Stimulated activated naive CD8-positive, alpha-beta T cell treated with anti-CD3 and anti-CD28 coated beads, Interleukin-15, Interleukin-2, amounts not matched to agents 100 ng/mL and 50 ng/mL, for 24 hours (primary cell): ENCODE measurements at regions not wholly inside any gene's neighbourhood (a gene's known extent, or its start where the extent isn't known, plus 50 kb on each side); places are given as distances from the start of the nearest gene placed in this dataset.

Experiments used
- H3K27ac Mint-ChIP-seq: one replicate; pipeline ENCODE4 v1.8.0; 2021; ENCODE audit warnings: mild to moderate bottlenecking, mixed read lengths
- H3K27me3 Mint-ChIP-seq: one replicate; pipeline ENCODE4 v1.8.0; 2021; ENCODE audit warnings: mixed read lengths
- H3K36me3 Mint-ChIP-seq: one replicate; pipeline ENCODE4 v1.8.0; 2021; ENCODE audit warnings: low read depth, mixed read lengths
- H3K4me1 Mint-ChIP-seq: one replicate; pipeline ENCODE4 v1.8.0; 2021; ENCODE audit warnings: low read depth, mixed read lengths
- H3K4me3 Mint-ChIP-seq: one replicate; pipeline ENCODE4 v1.8.0; 2021; ENCODE audit warnings: mild to moderate bottlenecking, mixed read lengths
- H3K9me3 Mint-ChIP-seq: one replicate; pipeline ENCODE4 v1.8.0; 2021; ENCODE audit warnings: mixed read lengths

DNA sequence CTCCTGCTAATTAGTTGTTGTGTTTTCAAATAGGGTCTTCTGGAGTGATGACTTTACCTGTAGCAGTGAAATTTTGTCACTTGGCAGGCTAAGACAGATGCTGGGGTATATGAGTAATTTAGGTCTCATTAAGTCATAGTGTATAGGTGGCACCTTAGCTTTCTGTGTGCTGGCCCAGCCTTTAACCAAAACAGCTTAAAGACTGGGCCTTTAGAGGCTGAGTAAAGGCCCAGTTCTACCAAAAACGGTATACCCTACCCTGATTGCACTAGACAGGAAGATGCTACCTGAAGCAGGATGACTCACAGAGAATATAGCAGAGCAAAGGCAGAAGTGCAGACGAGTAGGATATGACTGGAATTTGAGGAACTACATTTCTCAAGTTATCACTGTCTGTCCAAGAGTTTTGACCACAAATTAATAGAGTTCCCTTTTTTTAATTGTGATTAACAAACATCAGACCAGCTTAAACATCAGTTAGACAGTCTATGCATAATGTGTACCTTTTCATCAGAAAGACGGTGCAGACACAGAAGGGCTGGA is 337.9 kb upstream of the SALL3 start:
- H3K27ac Mint-ChIP-seq: no peak overlapping the region

DNA sequence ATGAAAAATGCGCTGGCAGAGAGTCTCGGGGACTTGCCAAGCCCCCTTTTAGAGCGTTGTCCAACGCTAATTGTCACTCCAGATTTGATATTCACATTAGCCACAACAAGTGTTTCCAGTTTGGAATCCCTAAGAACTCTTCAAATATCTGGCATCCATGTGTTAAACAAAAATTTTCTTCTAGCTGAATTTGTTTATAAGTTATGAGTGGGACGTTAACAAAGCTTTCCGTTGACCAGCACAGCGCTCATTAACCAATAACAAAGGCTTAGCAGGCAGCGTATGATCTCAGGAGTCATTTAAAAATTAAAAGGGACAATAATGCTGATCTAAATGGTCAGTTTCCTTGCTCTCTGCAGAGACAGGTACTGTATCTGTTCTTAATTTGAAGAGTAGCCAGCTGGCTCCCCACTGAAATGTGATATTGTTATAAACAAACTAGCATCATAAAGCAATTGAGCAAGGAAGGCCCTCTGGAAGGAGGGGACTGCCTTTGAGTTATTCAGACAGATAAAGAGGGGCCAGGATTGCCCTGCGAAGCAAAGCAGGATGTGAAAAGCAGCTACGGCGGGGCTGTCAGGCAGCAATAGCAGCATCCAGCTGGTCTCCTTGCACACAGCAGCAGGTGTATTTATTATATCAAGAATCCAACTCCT is 337.2 kb upstream of the SALL3 start:
- Mint-ChIP-seq H3K27ac (no peak overlapping the region), H3K4me3 (no peak overlapping the region)

More for the DNA sequence above, 337.9 kb upstream of the SALL3 start:
- Mint-ChIP-seq H3K9me3 (peaks cover under 1% of the 10 kb centered on the region), H3K36me3 (no peaks in the 10 kb centered on the region), H3K4me3 (no peak overlapping the region), H3K27me3 (no peaks in the 10 kb centered on the region), H3K4me1 (peaks cover 4% of the 10 kb centered on the region)

DNA sequence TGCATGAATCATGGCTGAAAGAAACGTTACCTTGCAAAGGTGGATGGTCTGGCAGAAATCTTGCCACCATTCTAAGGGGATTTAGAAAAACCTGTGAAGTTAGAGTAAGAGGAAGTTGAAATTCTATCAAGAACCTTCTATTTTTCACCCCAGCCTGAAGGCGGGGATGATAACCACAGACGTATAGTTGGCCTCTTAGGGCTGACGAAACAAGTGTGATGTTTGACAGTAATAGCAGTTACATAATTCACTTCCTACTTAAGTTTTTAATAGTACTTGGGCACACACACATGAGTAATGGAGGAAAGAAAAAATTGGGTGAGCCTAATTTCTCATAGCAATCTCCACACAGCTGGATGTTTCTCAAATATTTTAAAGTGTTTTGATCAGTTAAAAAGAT is 336.6 kb upstream of the SALL3 start:
- Mint-ChIP-seq H3K4me1 (peaks cover 4% of the 10 kb centered on the region), H3K27ac (no peak overlapping the region)

More for the DNA sequence above, 337.2 kb upstream of the SALL3 start:
- Mint-ChIP-seq H3K27me3 (no peaks in the 10 kb centered on the region), H3K4me1 (peaks cover 4% of the 10 kb centered on the region), H3K36me3 (no peaks in the 10 kb centered on the region), H3K9me3 (no peaks in the 10 kb centered on the region)

DNA sequence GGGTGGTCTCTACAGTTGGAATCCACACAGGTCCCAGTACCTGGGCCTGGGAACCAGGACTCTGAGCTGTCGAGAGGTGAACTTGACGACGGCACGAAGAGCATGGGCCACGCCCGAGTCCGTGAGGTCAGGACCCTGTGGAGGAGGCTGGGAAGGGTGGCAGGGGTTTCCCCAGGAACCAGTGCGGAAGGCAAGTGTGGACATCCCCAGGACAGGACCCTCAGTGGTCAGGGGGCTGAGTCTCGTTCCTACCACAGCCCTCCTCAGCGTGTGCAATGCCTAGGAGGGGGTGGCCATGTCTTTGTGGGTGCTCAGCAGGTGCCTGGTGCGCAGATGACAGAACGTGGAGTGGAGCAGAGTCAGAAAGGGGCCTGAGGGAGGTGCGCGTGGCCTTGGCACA is 335.6 kb upstream of the SALL3 start:
- H3K9me3 Mint-ChIP-seq: no peaks in the 10 kb centered on the region
- H3K27me3 Mint-ChIP-seq: no peaks in the 10 kb centered on the region
- no peak overlapping the region for H3K4me3 Mint-ChIP-seq
- H3K36me3 Mint-ChIP-seq: no peaks in the 10 kb centered on the region
- no peak overlapping the region for H3K27ac Mint-ChIP-seq
- H3K4me1 Mint-ChIP-seq: peaks cover 4% of the 10 kb centered on the region

More for the DNA sequence above, 336.6 kb upstream of the SALL3 start:
- no peak overlapping the region for H3K4me3 Mint-ChIP-seq
- no peaks in the 10 kb centered on the region for H3K27me3 Mint-ChIP-seq
- H3K36me3 Mint-ChIP-seq: no peaks in the 10 kb centered on the region
- H3K9me3 Mint-ChIP-seq: no peaks in the 10 kb centered on the region

DNA sequence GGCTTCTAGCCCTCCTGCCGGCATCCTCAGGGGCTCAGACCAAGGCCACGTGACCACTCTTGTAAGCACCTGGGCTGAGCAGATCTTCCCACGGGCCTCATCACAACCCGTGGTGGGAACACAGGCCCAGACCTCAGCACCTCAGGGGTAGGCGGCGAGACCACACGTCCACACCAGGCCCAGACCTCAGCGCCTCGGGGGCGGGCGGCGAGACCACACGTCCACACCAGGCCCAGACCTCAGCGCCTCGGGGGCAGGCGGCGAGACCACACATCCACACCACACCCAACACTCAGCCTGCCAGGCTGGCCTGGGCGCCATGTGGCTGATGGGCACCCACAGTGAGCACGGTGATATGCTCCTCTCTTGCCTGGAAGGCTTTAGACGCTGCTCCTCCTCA is 334.4 kb upstream of the SALL3 start:
- H3K36me3 Mint-ChIP-seq: no peaks in the 10 kb centered on the region
- H3K27ac Mint-ChIP-seq: no peak overlapping the region
- no peaks in the 10 kb centered on the region for H3K27me3 Mint-ChIP-seq
- H3K4me1 Mint-ChIP-seq: peaks cover 4% of the 10 kb centered on the region
- H3K9me3 Mint-ChIP-seq: no peaks in the 10 kb centered on the region
- H3K4me3 Mint-ChIP-seq: no peak overlapping the region

DNA sequence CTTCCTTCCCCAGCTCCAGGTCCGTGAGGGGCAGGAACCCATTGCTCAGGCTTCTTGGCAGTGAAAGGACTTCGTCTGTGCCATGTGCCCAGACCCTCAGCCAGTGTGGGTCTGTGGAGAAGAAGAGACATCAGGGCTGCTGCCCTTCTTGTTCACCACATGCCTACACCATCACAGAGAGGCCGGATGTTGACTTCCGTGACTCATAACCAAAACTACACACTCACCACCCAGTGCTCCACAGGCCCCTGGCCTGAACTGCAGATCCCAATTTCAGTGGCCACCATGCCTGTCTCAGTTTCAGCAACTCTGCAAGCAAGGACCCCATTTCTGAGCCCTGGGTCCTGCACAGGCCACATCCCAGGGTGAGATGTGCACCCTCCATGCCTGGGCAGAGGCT is 332.6 kb upstream of the SALL3 start:
- Mint-ChIP-seq H3K4me3 (no peak overlapping the region), H3K4me1 (peaks cover 4% of the 10 kb centered on the region), H3K27ac (no peak overlapping the region)

DNA sequence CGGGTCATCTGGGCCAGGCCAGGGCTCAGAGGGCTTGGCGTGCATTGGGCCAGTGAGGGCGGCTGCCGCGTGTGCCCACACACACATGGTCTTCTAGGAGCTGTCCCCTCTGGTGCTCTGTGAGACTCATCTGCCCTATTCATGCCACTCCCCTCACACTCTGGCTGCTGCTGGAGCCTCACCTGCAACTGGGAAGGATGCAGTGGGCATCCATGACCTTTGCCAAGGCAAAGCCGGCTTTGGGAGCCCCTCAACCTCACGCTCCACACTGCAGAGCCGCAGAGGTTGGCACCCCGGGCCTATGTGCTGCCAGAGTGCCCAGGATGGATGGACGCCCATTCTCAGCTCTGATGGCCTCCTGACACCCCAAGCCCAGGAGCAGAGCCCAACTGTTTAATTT is 330.2 kb upstream of the SALL3 start:
- no peak overlapping the region for H3K4me3 Mint-ChIP-seq
- no peaks in the 10 kb centered on the region for H3K36me3 Mint-ChIP-seq
- H3K4me1 Mint-ChIP-seq: no peaks in the 10 kb centered on the region
- no peak overlapping the region for H3K27ac Mint-ChIP-seq
- H3K9me3 Mint-ChIP-seq: peaks cover 3% of the 10 kb centered on the region
- H3K27me3 Mint-ChIP-seq: no peaks in the 10 kb centered on the region

More for the DNA sequence above, 332.6 kb upstream of the SALL3 start:
- Mint-ChIP-seq H3K36me3 (no peaks in the 10 kb centered on the region), H3K9me3 (no peaks in the 10 kb centered on the region), H3K27me3 (no peaks in the 10 kb centered on the region)

DNA sequence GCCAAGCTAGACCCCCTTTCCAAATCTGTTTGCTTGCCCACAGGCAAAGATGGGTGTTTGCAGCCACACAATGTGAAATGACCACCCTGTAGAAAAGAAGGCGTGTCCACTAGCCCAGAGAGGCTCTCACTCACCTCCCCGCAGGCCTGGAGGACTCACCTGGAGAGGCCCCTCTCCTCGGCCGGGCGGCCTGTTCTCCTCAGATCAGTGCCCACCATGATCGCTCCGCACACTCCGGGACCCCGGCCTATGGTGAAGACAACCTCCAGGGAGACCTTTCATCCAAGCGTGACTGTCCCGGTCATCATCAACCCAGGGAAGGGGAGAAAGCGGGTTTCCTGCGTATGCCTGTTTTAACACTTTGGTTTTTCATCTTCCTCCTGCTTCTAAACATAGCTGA is 328.7 kb upstream of the SALL3 start:
- peaks cover 3% of the 10 kb centered on the region for H3K9me3 Mint-ChIP-seq
- no peaks in the 10 kb centered on the region for H3K4me1 Mint-ChIP-seq
- H3K36me3 Mint-ChIP-seq: no peaks in the 10 kb centered on the region
- H3K4me3 Mint-ChIP-seq: no peak overlapping the region
- no peak overlapping the region for H3K27ac Mint-ChIP-seq
- no peaks in the 10 kb centered on the region for H3K27me3 Mint-ChIP-seq

DNA sequence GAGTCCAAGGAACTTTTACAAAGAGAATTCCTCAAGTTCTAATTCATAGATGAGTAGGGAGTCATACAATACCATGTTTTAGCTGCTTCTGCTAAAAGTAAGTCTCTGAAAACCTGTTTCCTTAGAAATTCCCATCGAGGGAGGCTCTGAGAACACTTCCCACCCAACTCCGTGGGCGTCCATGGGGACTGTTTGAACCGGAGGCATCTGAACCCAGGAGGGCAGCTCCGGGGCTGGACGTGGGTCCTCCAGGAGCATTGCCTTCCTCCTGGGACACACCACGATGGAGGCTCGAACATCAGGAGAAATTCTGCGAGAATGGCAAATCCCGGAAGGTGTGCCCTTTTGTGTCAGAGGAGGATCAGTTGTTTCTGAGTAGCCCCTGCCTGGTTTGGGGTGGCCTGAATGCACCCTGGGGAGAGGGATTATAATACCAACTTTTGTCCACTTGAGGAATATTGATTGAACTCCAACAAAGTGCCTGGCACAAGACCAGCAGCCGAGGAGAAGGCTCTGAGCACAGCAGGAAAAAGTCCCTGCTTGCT is 327.5 kb upstream of the SALL3 start:
- Mint-ChIP-seq H3K27ac (no peak overlapping the region), H3K36me3 (no peaks in the 10 kb centered on the region), H3K4me1 (no peaks in the 10 kb centered on the region), H3K9me3 (peaks cover 3% of the 10 kb centered on the region), H3K27me3 (no peaks in the 10 kb centered on the region), H3K4me3 (no peak overlapping the region)

DNA sequence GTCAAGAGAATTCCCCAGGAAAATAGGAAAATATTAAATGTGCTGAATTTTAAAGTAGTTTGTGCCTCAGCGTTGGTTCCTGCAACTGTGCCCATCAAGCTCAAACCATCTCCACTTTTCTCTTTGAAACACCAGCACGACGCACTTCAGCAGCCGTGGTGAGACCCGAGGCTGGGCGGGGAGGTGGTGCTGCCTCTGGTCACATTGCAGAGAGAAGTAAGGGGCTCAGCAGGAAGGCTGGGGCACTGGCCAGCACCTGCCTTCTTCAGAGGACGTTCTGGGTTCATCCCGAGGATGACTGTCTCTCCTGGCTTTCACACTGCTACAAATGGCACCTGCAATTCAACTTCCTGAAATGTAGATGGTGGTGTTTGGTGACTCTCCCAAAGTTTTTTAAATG is 323.7 kb upstream of the SALL3 start:
- Mint-ChIP-seq H3K27me3 (no peaks in the 10 kb centered on the region), H3K36me3 (no peaks in the 10 kb centered on the region), H3K4me3 (no peak overlapping the region), H3K4me1 (no peaks in the 10 kb centered on the region), H3K27ac (no peak overlapping the region), H3K9me3 (peaks cover 3% of the 10 kb centered on the region)

DNA sequence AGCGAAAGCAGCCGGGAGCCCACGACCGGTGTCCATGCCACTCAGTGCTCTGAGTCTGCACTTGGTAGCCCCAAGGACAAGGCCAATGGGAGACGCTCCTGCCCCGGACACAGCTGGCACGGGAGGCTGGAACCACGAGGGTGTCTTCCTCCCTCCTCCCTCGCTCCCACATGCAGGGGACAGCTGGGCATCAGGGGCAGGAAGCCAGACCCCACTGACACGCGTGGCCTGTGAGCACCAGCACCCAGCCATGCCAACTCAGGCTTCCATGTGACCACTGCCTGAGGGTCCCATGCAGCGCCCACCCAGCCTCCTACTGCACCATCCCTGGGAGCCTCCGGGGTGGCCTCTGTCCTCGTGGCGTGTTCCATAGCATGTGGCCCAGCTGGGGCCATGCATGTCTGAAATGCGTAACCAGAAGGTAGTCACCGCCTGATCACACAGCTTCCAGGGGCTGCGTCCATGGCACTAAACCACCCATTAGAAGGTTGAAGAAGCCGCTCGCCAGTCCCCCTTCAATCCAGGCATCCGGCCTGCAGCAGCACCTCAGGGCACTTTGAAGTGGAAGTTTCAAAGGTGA is 323.2 kb upstream of the SALL3 start:
- Mint-ChIP-seq H3K27me3 (no peaks in the 10 kb centered on the region), H3K4me1 (no peaks in the 10 kb centered on the region), H3K9me3 (peaks cover 3% of the 10 kb centered on the region), H3K36me3 (no peaks in the 10 kb centered on the region), H3K4me3 (no peak overlapping the region), H3K27ac (no peak overlapping the region)

DNA sequence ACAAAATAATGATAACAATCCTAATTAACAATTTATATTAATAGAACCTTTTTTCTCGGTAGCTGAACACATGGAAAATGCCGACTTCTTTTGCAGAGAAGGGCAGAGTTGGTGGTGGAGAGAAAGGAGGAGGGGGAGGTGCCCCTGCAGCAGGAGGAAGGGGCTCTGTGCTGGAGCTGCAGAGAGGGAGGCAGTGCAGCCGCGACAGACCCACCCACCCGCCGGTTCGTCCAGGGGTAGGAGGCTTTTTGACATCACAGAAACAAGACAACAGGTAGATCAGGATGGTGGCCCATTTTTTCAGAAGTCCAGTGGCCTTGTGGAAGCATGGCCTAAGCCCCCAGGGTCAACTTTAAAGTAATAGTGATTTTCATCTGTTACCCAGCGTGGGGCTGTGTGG is 321.1 kb upstream of the SALL3 start:
- no peak overlapping the region for H3K4me3 Mint-ChIP-seq
- no peaks in the 10 kb centered on the region for H3K27me3 Mint-ChIP-seq
- no peak overlapping the region for H3K27ac Mint-ChIP-seq
- no peaks in the 10 kb centered on the region for H3K4me1 Mint-ChIP-seq
- no peaks in the 10 kb centered on the region for H3K9me3 Mint-ChIP-seq
- no peaks in the 10 kb centered on the region for H3K36me3 Mint-ChIP-seq

DNA sequence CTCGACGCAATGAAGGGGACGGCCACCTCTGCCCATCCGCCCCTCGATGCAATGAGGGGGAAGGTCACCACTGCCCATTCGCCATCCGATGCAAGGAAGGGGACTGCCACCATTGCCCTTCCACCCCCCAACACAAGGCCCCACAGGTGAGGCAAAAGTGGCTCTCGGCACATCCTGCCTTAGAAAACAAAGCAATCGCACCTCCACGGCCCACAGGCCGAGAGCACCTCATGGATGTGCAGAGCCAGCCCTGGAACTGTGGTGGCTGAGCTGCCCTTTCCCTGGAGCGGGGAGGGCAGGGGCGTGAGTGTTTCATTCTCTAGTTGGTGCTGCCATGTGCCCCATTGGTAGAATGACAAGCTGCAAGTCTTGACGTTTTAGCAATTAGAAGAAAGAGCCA is 320.6 kb upstream of the SALL3 start:
- Mint-ChIP-seq H3K36me3 (no peaks in the 10 kb centered on the region), H3K27me3 (no peaks in the 10 kb centered on the region), H3K4me3 (no peak overlapping the region), H3K9me3 (no peaks in the 10 kb centered on the region), H3K27ac (no peak overlapping the region), H3K4me1 (no peaks in the 10 kb centered on the region)

DNA sequence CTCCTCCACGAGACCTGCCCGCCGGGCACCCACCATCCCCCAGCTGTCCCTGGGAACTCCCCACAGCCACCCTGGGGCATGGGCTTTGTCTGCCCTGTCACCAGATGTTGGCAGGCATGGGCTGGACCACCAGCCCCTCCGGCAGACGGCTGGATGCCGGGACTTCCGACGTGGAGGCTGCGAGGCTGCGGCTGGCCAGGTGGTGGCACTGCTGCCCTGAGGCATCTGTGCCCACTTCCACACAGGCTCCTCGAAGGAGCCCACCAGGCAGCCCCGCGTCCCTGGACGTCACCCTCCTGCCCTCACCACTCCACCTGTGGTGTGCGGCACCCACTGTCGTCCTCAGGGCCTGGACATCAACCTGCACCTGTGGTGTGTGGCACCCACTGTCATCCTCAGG is 319.9 kb upstream of the SALL3 start:
- no peaks in the 10 kb centered on the region for H3K4me1 Mint-ChIP-seq
- H3K27me3 Mint-ChIP-seq: no peaks in the 10 kb centered on the region

DNA sequence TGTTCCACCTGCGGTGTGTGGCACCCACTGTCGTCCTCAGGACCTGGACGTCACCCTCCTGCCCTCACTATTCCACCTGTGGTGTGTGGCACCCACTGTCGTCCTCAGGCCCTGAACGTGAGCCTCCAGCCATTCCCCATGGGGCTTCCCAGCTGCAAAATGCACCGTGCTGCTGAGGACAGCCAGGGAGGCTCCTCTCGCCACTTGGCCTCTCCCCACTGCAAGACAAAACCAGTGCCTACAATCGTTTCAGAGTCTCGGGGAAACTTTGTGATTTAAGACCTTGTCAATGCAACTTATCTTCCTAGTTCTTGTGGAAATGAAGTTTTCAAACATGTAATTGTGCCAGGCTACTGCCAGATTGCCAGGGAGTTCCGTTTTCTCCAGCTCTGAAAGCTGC is 319.3 kb upstream of the SALL3 start:
- H3K27ac Mint-ChIP-seq: no peak overlapping the region
- no peaks in the 10 kb centered on the region for H3K36me3 Mint-ChIP-seq
- H3K4me1 Mint-ChIP-seq: no peaks in the 10 kb centered on the region
- no peak overlapping the region for H3K4me3 Mint-ChIP-seq
- no peaks in the 10 kb centered on the region for H3K9me3 Mint-ChIP-seq
- no peaks in the 10 kb centered on the region for H3K27me3 Mint-ChIP-seq

More for the DNA sequence above, 319.9 kb upstream of the SALL3 start:
- no peak overlapping the region for H3K27ac Mint-ChIP-seq
- H3K9me3 Mint-ChIP-seq: no peaks in the 10 kb centered on the region
- no peak overlapping the region for H3K4me3 Mint-ChIP-seq
- H3K36me3 Mint-ChIP-seq: no peaks in the 10 kb centered on the region
